H9 (cell line): ENCODE measurements at regions not wholly inside any gene's neighbourhood (a gene's known extent, or its start where the extent isn't known, plus 50 kb on each side); places are given as distances from the start of the nearest gene placed in this dataset.

Experiments
- DNase-seq: peaks from one replicate; pipeline ENCODE4 v3.0.0-alpha.2; 2017
- H2AFZ ChIP-seq: one replicate; pipeline ENCODE4 v1.6.1; 2013; ENCODE audit warnings: mild to moderate bottlenecking, low read length, control low read depth, moderate library complexity
- H2AK5ac ChIP-seq: 2 replicates; pipeline ENCODE4 v1.6.1; 2013; ENCODE audit warnings: low read length, control low read depth, mixed read lengths; ENCODE audit not compliant: insufficient read length
- H2BK120ac ChIP-seq: one replicate; pipeline ENCODE4 v1.6.1; 2013; ENCODE audit warnings: low read depth, mild to moderate bottlenecking, low read length, control low read depth, inconsistent platforms; ENCODE audit not compliant: poor library complexity, severe bottlenecking
- H2BK12ac ChIP-seq: 2 replicates; pipeline ENCODE4 v1.6.1; 2013; ENCODE audit warnings: low read length, control low read depth, mixed read lengths, low read depth; ENCODE audit not compliant: insufficient read length
- H2BK15ac ChIP-seq: 2 replicates; pipeline ENCODE4 v1.6.1; 2013; ENCODE audit warnings: low read depth, low read length, control low read depth
- H2BK20ac ChIP-seq: one replicate; pipeline ENCODE4 v1.6.1; 2013; ENCODE audit warnings: low read depth, mild to moderate bottlenecking, low read length, control low read depth, inconsistent platforms; ENCODE audit not compliant: poor library complexity, severe bottlenecking
- H2BK5ac ChIP-seq: 2 replicates; pipeline ENCODE4 v1.6.1; 2013; ENCODE audit warnings: low read length, control low read depth, mixed read lengths; ENCODE audit not compliant: insufficient read length
- H3K14ac ChIP-seq: 2 replicates; pipeline ENCODE4 v1.6.1; 2013; ENCODE audit warnings: low read length, control low read depth; ENCODE audit not compliant: insufficient read depth
- H3K18ac ChIP-seq: 2 replicates; pipeline ENCODE4 v1.6.1; 2013; ENCODE audit warnings: low read depth, mild to moderate bottlenecking, mixed read lengths, low read length, control low read depth; ENCODE audit not compliant: insufficient read length
- H3K23ac ChIP-seq: 2 replicates; pipeline ENCODE4 v1.6.1; 2013; ENCODE audit warnings: low read length, control low read depth, mixed read lengths, low read depth; ENCODE audit not compliant: insufficient read length
- H3K23me2 ChIP-seq: 2 replicates; pipeline ENCODE4 v1.6.1; 2013; ENCODE audit warnings: low read depth, mild to moderate bottlenecking, mixed read lengths, low read length, control low read depth; ENCODE audit not compliant: insufficient read length, poor library complexity, severe bottlenecking
- H3K27ac ChIP-seq: 2 replicates; pipeline ENCODE4 v1.5.1; 2013; ENCODE audit warnings: low read length, control low read depth, mixed read lengths, low read depth; ENCODE audit not compliant: insufficient read length
- H3K27me3 ChIP-seq: 2 replicates; pipeline ENCODE4 v1.6.1; 2013; ENCODE audit warnings: low read length, control low read depth, inconsistent platforms; ENCODE audit not compliant: insufficient read depth
- H3K4ac ChIP-seq: 2 replicates; pipeline ENCODE4 v1.6.1; 2013; ENCODE audit warnings: low read depth, mild to moderate bottlenecking, control low read depth, inconsistent platforms, low read length, moderate library complexity
- H3K4me1 ChIP-seq: 2 replicates; pipeline ENCODE4 v1.6.1; 2013; ENCODE audit warnings: low read length, control low read depth, inconsistent platforms; ENCODE audit not compliant: insufficient read depth
- H3K4me2 ChIP-seq: 2 replicates; pipeline ENCODE4 v1.6.1; 2013; ENCODE audit warnings: low read length, control low read depth, mixed read lengths; ENCODE audit not compliant: insufficient read length, insufficient read depth
- H3K56ac ChIP-seq: 2 replicates; pipeline ENCODE4 v1.6.1; 2013; ENCODE audit warnings: low read depth, mild to moderate bottlenecking, mixed read lengths, low read length, control low read depth; ENCODE audit not compliant: insufficient read length
- H3K79me1 ChIP-seq: 2 replicates; pipeline ENCODE4 v1.6.1; 2013; ENCODE audit warnings: low read depth, mild to moderate bottlenecking, moderate library complexity, low read length, control low read depth, inconsistent platforms; ENCODE audit not compliant: insufficient read depth, poor library complexity, severe bottlenecking
- H3K79me2 ChIP-seq: 2 replicates; pipeline ENCODE4 v1.6.1; 2013; ENCODE audit warnings: low read length, control low read depth, inconsistent platforms; ENCODE audit not compliant: insufficient read depth
- H3K9ac ChIP-seq: 2 replicates; pipeline ENCODE4 v1.6.1; 2013; ENCODE audit warnings: low read length, control low read depth, mixed read lengths; ENCODE audit not compliant: insufficient read length; ENCODE audit errors: extremely low read depth
- H3K9me3 ChIP-seq: one replicate; pipeline ENCODE4 v1.6.1; 2013; ENCODE audit warnings: low read depth, low read length, inconsistent platforms; ENCODE audit not compliant: control insufficient read depth
- H3T11ph ChIP-seq: one replicate; pipeline ENCODE4 v1.6.1; 2013; ENCODE audit warnings: mild to moderate bottlenecking, low read length, control low read depth, inconsistent platforms
- H4K20me1 ChIP-seq: one replicate; pipeline ENCODE4 v1.6.1; 2013; ENCODE audit not compliant: control insufficient read depth, insufficient read length, insufficient read depth
- H4K5ac ChIP-seq: 2 replicates; pipeline ENCODE4 v1.6.1; 2013; ENCODE audit warnings: low read depth, mild to moderate bottlenecking, mixed read lengths, low read length, control low read depth; ENCODE audit not compliant: insufficient read length
- H4K8ac ChIP-seq: replicated peaks from 2 replicates; pipeline ENCODE4 v1.6.1; 2013; ENCODE audit warnings: low read length, control low read depth, mixed read lengths, low read depth; ENCODE audit not compliant: insufficient read length
- H4K91ac ChIP-seq: 2 replicates; pipeline ENCODE4 v1.6.1; 2013; ENCODE audit warnings: low read depth, mild to moderate bottlenecking, moderate library complexity, mixed read lengths, low read length, control low read depth; ENCODE audit not compliant: insufficient read length
- H3K27ac Mint-ChIP-seq, 3 experiments: 2 replicates in 2 of 3; 3 replicates in 1 of 3; pipeline ENCODE4 v1.8.0; 2020 to 2021; ENCODE audit warnings: mixed read lengths in 3 of 3, mild to moderate bottlenecking in 1 of 3, moderate library complexity in 1 of 3
- H3K27me3 Mint-ChIP-seq: 2 replicates; pipeline ENCODE4 v1.8.0; 2021; ENCODE audit warnings: low read depth, mild to moderate bottlenecking, moderate library complexity, mixed read lengths
- H3K36me3 Mint-ChIP-seq, 3 experiments: 2 replicates in 2 of 3; 3 replicates in 1 of 3; pipeline ENCODE4 v1.8.0; 2020 to 2021; ENCODE audit warnings: low read depth in 3 of 3, mixed read lengths in 3 of 3; ENCODE audit not compliant: insufficient read depth in 1 of 3
- H3K4me1 Mint-ChIP-seq, 2 experiments: 2 replicates each; pipeline ENCODE4 v1.8.0; 2020; ENCODE audit warnings: mixed read lengths in 2 of 2
- H3K4me3 Mint-ChIP-seq, 2 experiments: 2 replicates in 1 of 2; 3 replicates in 1 of 2; pipeline ENCODE4 v1.8.0; 2020 to 2021; ENCODE audit warnings: mild to moderate bottlenecking in 2 of 2, mixed read lengths in 2 of 2, moderate library complexity in 1 of 2
- H3K9me3 Mint-ChIP-seq, 2 experiments: 2 replicates in 1 of 2; 3 replicates in 1 of 2; pipeline ENCODE4 v1.8.0; 2020; ENCODE audit warnings: mild to moderate bottlenecking in 2 of 2, mixed read lengths in 2 of 2, moderate library complexity in 1 of 2
- WGBS: extraction: QIAGEN DNeasy Blood & Tissue Kit; methylation state at CpG from one replicate; pipeline ENCODE4 v1.1.7; 2013; ENCODE audit warnings: missing lambda C conversion rate, low lambda C conversion rate, mixed read lengths; ENCODE audit not compliant: insufficient read length; ENCODE audit errors: extremely low coverage; 5-methylcytosine and 5-hydroxymethylcytosine counted together
- TF ChIP-seq, protein P1 (sequence below): fragments of 200-600 bp; sonication (generic); conservative IDR thresholded peaks from 3 replicates; pipeline ENCODE4 v1.8.0; 2021; ENCODE audit warnings: antibody characterized with exemption, mild to moderate bottlenecking

DNA sequence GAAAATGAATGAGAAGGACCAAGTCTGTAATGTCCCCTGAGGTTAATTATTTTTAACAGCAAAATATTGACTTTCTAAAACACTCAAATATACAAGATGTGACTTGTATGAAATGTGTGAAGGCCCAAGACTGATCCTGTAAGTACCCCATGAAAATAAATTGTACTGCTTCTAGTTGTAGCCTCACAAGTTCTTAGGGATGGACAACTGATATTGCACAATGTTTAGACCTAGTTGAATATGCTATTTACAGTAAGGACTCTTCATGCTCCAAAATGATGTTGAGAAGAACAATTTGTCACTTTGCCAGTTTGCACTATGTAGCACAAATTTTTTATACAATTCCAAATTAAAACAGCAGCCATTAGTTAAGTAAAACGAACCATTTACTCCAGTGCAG, 139.7 kb upstream of the GDNF start:
- H4K5ac ChIP-seq = no peak overlapping the region
- H3K9ac ChIP-seq = no peak overlapping the region
- no peak overlapping the region for H3K4me3 Mint-ChIP-seq
- H4K91ac ChIP-seq = no peak overlapping the region
- H2BK12ac ChIP-seq = no peak overlapping the region
- H3K36me3 Mint-ChIP-seq = peaks cover 0 to 8% (median 0%) of the 10 kb centered on the region in 3 experiments; a peak in 1 of 7 replicates
- H3K27me3 ChIP-seq = no peaks in the 10 kb centered on the region
- H3K79me1 ChIP-seq = no peaks in the 10 kb centered on the region
- H4K8ac ChIP-seq = no peak overlapping the region
- no peaks in the 10 kb centered on the region for H4K20me1 ChIP-seq
- no peak overlapping the region for H2BK120ac ChIP-seq
- DNase-seq = no peak
- no peak overlapping the region for H3K56ac ChIP-seq
- no peak overlapping the region for H3K14ac ChIP-seq
- H2BK5ac ChIP-seq = no peak overlapping the region
- no peak overlapping the region for H2BK20ac ChIP-seq
- no peak overlapping the region for H3K23ac ChIP-seq
- TF ChIP-seq, protein P1, sequence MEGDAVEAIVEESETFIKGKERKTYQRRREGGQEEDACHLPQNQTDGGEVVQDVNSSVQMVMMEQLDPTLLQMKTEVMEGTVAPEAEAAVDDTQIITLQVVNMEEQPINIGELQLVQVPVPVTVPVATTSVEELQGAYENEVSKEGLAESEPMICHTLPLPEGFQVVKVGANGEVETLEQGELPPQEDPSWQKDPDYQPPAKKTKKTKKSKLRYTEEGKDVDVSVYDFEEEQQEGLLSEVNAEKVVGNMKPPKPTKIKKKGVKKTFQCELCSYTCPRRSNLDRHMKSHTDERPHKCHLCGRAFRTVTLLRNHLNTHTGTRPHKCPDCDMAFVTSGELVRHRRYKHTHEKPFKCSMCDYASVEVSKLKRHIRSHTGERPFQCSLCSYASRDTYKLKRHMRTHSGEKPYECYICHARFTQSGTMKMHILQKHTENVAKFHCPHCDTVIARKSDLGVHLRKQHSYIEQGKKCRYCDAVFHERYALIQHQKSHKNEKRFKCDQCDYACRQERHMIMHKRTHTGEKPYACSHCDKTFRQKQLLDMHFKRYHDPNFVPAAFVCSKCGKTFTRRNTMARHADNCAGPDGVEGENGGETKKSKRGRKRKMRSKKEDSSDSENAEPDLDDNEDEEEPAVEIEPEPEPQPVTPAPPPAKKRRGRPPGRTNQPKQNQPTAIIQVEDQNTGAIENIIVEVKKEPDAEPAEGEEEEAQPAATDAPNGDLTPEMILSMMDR = no peak
- no peak overlapping the region for H3K4me2 ChIP-seq
- H2AFZ ChIP-seq = no peak overlapping the region
- H3K4me1 Mint-ChIP-seq = peaks cover 7 to 8% of the 10 kb centered on the region in 2 experiments
- no peaks in the 10 kb centered on the region for H3K9me3 ChIP-seq
- no peak overlapping the region for H3K27ac Mint-ChIP-seq
- H3K27me3 Mint-ChIP-seq = no peaks in the 10 kb centered on the region; the same call in 1 of the 2 replicates
- no peak overlapping the region for H2AK5ac ChIP-seq
- H3K23me2 ChIP-seq = no peaks in the 10 kb centered on the region
- H3K27ac ChIP-seq = no peak overlapping the region
- H3T11ph ChIP-seq = no peak overlapping the region
- peaks cover 4 to 6% of the 10 kb centered on the region in 2 experiments; a peak in 3 of 5 replicates for H3K9me3 Mint-ChIP-seq
- no peaks in the 10 kb centered on the region for H3K4me1 ChIP-seq
- H2BK15ac ChIP-seq = no peak overlapping the region
- WGBS = no CpG with 5 or more reads among the region's 1 CpG
- no peaks in the 10 kb centered on the region for H3K79me2 ChIP-seq
- no peak overlapping the region for H3K4ac ChIP-seq
- H3K18ac ChIP-seq = no peak overlapping the region
